Subcutaneous abdominal adipose tissue (tissue), 5 donors: ENCODE measurements at regions not wholly inside any gene's neighbourhood (a gene's known extent, or its start where the extent isn't known, plus 50 kb on each side); places are given as distances from the start of the nearest gene placed in this dataset.

ENCODE experiments used
- H3K27ac ChIP-seq: one replicate; pipeline ENCODE4 v1.7.0; 2013; ENCODE audit warnings: low read depth, mild to moderate bottlenecking, inconsistent platforms, low read length, moderate library complexity
- H3K27me3 ChIP-seq, 5 donors: one replicate each; pipeline ENCODE4 v1.7.0; 2013; ENCODE audit warnings: low read length in 5 of 5, inconsistent platforms in 1 of 5; ENCODE audit not compliant: control insufficient read depth in 5 of 5, insufficient read depth in 4 of 5
- H3K36me3 ChIP-seq, 5 donors: one replicate each; pipeline ENCODE4 v1.7.0; 2013; ENCODE audit warnings: low read length in 5 of 5; ENCODE audit not compliant: control insufficient read depth in 5 of 5, insufficient read depth in 5 of 5
- H3K4me1 ChIP-seq, 5 donors: one replicate each; pipeline ENCODE4 v1.7.0; 2013; ENCODE audit warnings: low read length in 5 of 5, mild to moderate bottlenecking in 3 of 5, moderate library complexity in 1 of 5; ENCODE audit not compliant: control insufficient read depth in 5 of 5, insufficient read depth in 5 of 5
- H3K4me3 ChIP-seq, 5 donors: one replicate each; pipeline ENCODE4 v1.7.0; 2013; ENCODE audit warnings: low read length in 5 of 5, low read depth in 1 of 5
- H3K9ac ChIP-seq, 5 donors: one replicate each; pipeline ENCODE4 v1.7.0; 2013; ENCODE audit warnings: low read length in 5 of 5, mild to moderate bottlenecking in 4 of 5, moderate library complexity in 3 of 5
- H3K9me3 ChIP-seq, 5 donors: one replicate each; pipeline ENCODE4 v1.7.0; 2013; ENCODE audit warnings: low read length in 5 of 5; ENCODE audit not compliant: control insufficient read depth in 5 of 5
- donor health status: healthy.
- donor health status: healthy.
- donor health status: healthy.
- donor health status: healthy.
- donor health status: healthy.

DNA sequence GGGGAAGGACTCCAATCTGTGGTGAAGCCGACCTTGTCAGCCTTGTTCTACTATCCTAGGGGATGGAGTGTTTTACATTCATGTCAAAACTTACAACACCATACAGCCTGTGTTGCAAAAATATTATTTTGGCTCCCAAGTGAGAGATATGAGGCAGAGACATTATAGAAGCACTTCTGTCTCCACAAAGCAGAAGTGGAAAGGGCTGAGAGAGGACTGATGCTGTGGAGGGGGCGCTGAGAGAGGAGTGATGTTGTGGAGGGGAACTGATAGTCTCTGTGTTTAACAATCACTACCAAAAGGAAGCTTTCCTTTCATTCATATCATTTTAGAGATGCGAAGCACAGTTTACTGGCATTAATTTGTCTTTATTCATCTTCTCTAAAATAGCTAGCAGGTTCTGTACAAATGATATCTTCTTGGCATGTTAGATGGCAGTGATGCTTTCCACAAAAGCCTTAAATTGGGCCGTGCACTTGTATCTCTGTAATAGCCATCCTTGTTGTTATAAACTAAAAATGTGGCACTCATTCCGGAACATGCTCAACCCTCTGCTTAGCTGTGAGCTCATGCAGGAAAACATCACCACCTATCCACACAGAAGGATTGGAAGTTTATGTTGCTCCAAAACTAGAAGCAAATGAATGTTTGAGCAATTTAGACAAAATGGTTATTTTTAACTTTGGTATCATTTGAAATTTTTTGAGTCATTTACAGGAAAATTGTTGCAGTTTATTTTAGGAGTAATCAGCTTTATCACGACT is 134.6 kb upstream of the TP63 start:
- H3K27ac ChIP-seq, result no peak overlapping the region
- no peaks in the 10 kb centered on the region for H3K36me3 ChIP-seq
- H3K9ac ChIP-seq, result no peak overlapping the region
- no peaks in the 10 kb centered on the region for H3K27me3 ChIP-seq
- H3K4me3 ChIP-seq, result no peak overlapping the region
- H3K4me1 ChIP-seq, result no peaks in the 10 kb centered on the region
- peaks cover 0 to 3% (median 0%) of the 10 kb centered on the region in 5 donors for H3K9me3 ChIP-seq

DNA sequence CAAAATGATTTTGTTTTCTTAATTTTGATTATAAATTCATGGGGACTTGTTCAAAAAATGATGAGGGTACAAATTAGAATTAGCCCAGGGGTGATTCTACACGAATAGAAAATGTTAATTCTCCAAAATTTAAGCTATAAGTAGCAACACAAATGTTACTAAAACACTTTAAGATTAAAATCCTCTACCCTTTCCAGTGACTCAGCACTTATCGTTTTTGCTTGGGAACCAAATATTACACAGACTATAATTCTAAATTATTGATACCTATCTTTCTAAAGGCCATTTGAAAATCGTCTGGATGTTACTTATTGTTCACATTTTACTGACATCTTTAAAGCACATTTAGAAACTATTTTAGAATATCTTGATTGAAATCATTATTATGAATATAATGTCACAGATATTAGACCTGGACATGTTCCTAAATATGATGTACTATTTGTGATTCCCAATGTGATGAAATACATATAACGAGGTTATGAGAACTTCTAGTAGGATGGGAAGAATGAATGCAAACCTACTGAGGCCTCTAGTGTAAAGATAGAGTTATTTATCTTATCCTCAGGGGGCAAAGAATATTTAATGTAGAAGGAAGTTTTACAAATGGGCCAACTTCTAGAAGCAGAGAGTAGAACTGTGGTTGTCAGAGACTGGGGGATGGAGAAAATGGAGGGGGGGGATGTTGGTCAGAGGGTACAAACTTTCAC is 132.0 kb upstream of the TP63 start:
- peaks cover 0 to 3% (median 0%) of the 10 kb centered on the region in 5 donors for H3K9me3 ChIP-seq
- H3K4me1 ChIP-seq, result no peaks in the 10 kb centered on the region
- no peak overlapping the region for H3K27ac ChIP-seq
- no peaks in the 10 kb centered on the region for H3K36me3 ChIP-seq
- no peaks in the 10 kb centered on the region for H3K27me3 ChIP-seq
- H3K4me3 ChIP-seq, result no peak overlapping the region
- no peak overlapping the region for H3K9ac ChIP-seq

DNA sequence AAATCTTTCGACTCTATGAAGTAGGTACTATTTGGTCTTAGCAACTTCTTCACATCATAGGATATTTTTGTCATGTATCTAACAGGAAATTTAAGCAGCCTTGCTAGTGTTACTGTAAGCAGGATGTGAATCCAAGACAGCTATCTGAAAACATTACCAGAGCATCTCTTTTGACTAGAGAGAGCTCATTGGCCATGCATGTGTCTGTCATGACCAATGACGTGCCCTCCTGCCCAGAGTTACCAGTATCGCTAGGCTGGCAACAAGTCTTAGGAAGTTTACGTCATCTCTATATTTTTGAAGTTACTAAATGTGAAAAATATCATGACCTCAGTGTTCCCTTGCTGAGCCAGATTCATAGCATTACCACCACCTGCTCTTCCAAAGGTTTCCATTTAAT is 130.9 kb upstream of the TP63 start:
- Histone ChIP-seq H3K27ac (no peak overlapping the region), H3K4me1 (no peaks in the 10 kb centered on the region), H3K9ac (no peak overlapping the region), H3K4me3 (no peak overlapping the region), H3K9me3 (peaks cover 0 to 3% (median 0%) of the 10 kb centered on the region in 5 donors), H3K36me3 (no peaks in the 10 kb centered on the region), H3K27me3 (no peaks in the 10 kb centered on the region)

DNA sequence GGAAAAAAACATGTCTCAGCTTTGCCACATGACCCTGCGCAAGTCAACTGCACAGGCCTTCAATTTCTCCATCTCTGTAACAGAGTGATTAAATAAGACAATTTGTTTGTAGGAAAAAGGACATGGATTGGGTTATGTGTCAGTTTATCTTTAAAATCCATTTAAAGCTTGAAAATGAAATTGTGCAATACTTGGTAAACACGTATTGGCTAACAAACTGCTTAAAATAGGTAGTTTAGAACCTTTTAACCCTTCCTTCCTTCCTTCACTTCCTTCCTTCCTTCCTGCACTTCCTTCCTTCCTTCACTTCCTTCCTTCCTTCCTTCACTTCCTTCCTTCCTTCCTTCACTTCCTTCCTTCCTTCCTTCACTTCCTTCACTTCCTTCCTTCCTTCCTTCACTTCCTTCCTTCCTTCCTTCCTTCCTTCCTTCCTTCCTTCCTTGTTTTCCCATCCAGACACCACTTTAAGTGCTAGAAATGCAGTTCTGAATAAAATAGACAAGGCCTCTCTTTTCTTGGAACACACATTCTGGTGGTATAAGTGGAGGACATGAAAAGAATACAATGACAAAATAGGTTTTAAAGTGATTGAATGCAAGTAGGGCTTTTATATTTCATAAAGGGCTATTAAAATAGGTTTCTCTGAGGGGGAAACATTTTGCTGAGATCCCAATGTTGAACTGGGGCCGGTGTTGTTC is 130.2 kb upstream of the TP63 start:
- Histone ChIP-seq H3K27ac (no peak overlapping the region), H3K9me3 (peaks cover 0 to 3% (median 0%) of the 10 kb centered on the region in 5 donors), H3K27me3 (no peaks in the 10 kb centered on the region), H3K4me3 (no peak overlapping the region), H3K36me3 (no peaks in the 10 kb centered on the region), H3K9ac (no peak overlapping the region), H3K4me1 (no peaks in the 10 kb centered on the region)

DNA sequence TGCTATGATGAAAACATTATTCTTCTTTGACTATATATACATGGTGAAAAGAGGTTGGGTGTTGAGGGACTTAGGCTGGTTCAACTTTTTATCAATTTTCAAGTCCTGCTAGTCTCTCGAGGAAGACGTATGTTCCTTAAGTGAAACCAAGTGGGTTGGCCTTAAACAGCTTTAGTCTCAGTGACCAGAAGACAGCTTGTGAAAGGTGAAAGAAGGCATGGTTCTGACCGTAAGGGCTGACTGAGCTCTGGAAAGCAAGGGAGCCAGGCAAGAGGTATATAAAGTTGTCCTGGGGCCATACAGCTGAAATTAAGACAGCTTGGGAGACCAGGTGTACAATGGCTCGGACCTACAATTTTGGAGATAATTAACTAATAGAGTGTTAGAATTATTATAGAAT is 128.9 kb upstream of the TP63 start:
- Histone ChIP-seq H3K4me3 (no peak overlapping the region), H3K4me1 (no peaks in the 10 kb centered on the region), H3K27me3 (no peaks in the 10 kb centered on the region), H3K27ac (no peak overlapping the region), H3K36me3 (no peaks in the 10 kb centered on the region), H3K9me3 (peaks cover 0 to 3% (median 0%) of the 10 kb centered on the region in 5 donors), H3K9ac (no peak overlapping the region)

DNA sequence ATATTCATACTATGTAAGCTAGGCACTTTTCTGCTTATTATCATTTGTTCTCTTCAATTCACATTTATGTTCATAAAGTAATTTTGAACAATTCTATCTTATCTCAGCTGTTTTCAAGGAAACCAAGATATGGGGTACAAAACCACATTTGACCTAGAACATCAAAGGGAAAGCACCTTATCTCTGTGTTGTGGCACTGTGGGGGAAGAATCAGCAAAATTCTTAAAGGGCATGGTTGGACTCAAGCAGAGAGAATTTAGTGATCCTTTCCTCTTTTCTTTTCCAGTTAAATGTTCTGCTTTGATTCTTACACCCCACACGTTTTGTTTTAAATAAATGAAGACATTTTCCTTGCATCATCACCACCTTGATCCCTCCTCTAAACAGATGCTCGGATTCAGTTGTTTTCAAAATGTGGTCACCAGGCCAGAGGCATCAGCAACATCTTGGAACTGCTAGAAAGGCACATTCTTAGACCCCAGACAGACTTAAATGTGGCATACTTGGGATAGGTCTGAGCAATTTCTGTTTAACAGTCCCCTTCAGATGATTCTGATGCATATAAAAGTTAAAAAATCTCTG is 128.4 kb upstream of the TP63 start:
- Histone ChIP-seq H3K27me3 (no peaks in the 10 kb centered on the region), H3K4me1 (no peaks in the 10 kb centered on the region), H3K4me3 (no peak overlapping the region), H3K27ac (no peak overlapping the region), H3K9ac (no peak overlapping the region), H3K9me3 (peaks cover 0 to 3% (median 0%) of the 10 kb centered on the region in 5 donors), H3K36me3 (no peaks in the 10 kb centered on the region)

DNA sequence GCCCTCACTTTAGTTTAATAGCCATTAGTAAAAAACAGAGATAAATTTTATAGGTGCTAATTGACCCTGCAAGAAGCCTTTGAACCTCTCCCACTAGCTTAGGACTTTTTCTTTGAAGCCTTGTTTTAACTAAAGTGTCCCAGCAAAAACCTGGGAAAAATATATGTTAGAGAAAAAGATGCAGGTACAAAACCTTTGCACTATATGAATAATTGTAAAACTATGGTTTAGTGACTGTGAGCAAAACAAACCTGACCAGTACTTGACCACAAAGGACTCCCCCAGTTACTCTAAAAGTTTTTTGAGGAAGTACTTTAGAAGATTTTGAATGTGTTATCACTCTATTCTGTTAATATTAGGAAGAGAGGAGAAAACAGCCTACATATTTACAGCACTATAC is 123.3 kb upstream of the TP63 start:
- Histone ChIP-seq H3K27ac (no peak overlapping the region), H3K9ac (no peak overlapping the region), H3K4me1 (peaks cover 0 to 17% (median 0%) of the 10 kb centered on the region in 5 donors), H3K9me3 (no peaks in the 10 kb centered on the region), H3K27me3 (no peaks in the 10 kb centered on the region), H3K36me3 (no peaks in the 10 kb centered on the region), H3K4me3 (no peak overlapping the region)

DNA sequence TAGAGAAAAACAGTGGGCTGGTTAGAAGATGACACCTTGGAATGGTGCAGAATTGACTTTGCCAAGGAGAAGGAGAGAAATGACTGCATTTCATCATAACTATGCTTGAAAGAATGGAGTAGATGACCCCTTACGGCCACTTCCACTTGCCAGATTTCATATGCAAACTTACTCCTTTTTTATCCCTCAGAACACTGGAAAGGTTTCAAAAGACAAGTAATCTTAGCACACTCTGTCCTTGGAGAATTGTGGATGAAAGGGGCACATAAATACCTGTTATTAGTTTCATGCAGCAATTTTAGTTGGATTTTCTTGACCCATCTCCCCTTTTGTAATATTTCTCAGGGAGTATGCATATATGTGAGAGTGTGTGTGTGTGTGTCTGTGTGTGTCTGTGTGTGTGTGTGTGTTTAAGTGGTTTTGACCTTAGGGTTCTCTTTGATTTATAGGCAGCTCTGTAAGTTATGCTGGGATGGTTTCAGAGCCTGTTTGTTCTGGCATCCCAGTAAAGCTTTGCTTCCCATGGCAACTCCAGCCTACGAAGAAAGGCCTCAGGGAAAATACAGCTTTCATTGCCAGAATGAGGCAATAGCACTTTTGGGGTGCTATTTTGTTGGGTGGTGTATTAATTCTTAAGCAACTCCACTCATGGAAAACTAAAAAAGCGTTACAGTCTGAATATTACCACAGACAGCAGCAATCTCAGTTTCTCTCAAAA is 122.2 kb upstream of the TP63 start:
- Histone ChIP-seq H3K27ac (no peak overlapping the region), H3K9ac (no peak overlapping the region), H3K4me1 (peaks cover 0 to 17% (median 0%) of the 10 kb centered on the region in 5 donors), H3K4me3 (no peak overlapping the region), H3K9me3 (no peaks in the 10 kb centered on the region), H3K36me3 (no peaks in the 10 kb centered on the region), H3K27me3 (no peaks in the 10 kb centered on the region)

DNA sequence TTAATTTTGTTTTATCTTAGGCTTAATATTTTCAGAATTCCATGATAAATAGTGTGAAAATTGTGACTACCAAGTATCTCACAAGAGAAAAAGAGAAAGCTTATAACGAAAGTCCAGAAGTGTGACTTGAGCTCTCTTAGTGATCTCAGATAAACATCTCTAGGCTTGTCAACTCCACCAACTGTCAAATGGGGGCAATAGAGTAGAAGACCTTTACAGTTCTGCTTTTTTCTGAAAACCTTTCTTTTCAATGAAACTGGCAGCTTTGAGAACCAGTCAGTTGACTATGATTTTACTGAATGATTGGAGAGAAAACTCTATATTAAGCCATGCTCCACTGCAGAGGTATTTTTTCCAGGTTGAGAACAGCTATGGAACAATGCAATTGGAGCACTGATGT is 119.2 kb upstream of the TP63 start:
- Histone ChIP-seq H3K4me1 (peaks cover 0 to 17% (median 0%) of the 10 kb centered on the region in 5 donors), H3K36me3 (no peaks in the 10 kb centered on the region), H3K4me3 (no peak overlapping the region), H3K9me3 (peaks cover 0 to 5% (median 0%) of the 10 kb centered on the region in 5 donors), H3K27me3 (no peaks in the 10 kb centered on the region), H3K27ac (no peak overlapping the region), H3K9ac (no peak overlapping the region)
